T47D (cell line): ENCODE measurements at regions not wholly inside any gene's neighbourhood (a gene's known extent, or its start where the extent isn't known, plus 50 kb on each side); places are given as distances from the start of the nearest gene placed in this dataset.
"Not testable (repeated sequence)": the region's sequence is repeated elsewhere in the genome, so short reads cannot be mapped to it uniquely, and the experiment has no call there.

Experiments
- DNase-seq, 2 experiments: peaks; one replicate each; pipeline versions ENCODE4 v3.0.0 to v3.0.0-alpha.2; 2011 to 2012; ENCODE audit warnings: low read depth in 1 of 2, low spot score in 1 of 2
- JUND ChIP-seq: IDR thresholded peaks from 2 replicates; pipeline ENCODE4 v1.6.1; 2012; ENCODE audit warnings: low read depth
- in situ Hi-C: cut with HindIII; loops from 2 replicates; pipeline ENCODE4 v1.10.0; 2016; ENCODE audit warnings: low sequenced_read_pairs, low pct_unique_long_range_greater_than_20kb

DNA sequence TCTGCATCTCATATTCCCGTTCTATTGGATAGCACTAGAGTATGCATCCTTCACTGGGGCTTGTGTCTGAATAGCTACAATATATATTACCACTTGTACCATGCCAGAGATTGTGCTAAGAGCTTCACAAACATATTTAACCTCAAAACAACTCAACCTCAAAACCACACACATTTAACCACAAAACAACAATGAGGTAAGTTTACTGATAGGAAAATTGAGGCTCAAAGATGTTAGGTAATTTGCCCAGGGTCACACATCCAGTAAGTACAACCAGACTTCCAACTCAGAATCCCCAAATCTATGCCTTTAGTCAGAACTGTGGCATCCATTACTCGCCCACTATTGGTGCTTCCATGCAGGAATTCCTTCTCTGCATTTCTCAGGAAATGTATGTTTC, 220.0 kb downstream of the FAM43A start:
- in situ Hi-C loops: no loop called here
- peak in 1 of 2 experiments; percentile 35 for DNase-seq
- TF ChIP-seq JUND: no peak

DNA sequence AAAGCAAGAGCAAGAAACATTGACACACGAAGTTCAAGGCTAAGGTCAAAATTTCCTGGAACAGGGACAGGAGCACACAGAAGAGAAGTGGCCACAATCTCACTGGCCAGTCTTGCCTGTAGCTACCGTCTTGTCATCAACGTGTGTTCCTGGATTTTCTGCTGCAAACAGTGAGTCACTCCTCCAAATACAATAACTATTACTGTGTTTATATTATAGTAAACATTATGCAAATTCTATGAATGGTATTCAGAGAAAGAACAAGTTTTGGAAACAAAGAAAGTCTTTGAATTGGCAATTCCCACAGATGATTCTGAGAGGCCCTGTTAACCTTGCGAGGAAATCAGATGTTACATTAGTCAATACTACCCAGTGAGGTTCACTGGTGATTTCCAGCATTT, 220.5 kb downstream of the FAM43A start:
- in situ Hi-C loops: no loop called here
- peak; percentile 31 to 73 for DNase-seq
- TF ChIP-seq JUND: peak; percentile 37; the same call in 1 of the 2 replicates

DNA sequence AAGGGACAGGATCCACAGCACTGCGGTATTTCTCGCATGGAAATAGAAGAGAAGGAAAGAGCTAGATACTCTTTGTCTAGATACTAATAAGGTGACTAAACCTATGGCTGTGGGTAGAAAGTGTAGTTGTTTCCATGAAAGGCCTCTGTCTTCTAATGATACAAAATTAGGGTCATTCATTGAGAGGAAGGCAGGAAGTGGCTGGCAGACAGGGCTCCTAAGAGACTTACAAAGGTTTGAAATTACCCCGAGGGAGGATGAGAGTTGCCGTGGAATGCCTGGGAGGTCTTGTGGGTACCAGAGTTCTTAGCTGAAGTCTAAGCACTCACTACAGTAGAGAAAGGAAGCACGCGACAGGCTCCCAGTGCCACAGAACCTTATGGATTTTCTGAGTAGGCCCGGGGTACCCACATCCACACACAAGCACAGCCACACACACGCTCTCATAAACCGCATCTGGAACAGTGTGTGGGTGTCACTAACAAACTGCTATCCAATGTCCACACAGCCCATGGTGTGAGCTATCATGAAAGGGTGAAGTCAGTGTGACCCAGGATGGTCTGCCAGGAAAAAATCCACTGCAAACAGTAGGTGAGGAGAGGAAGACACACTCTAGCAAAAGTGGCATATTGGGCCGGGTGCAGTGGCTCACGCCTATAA, 221.4 kb downstream of the FAM43A start:
- DNase-seq: no peak
- in situ Hi-C loops: no loop called here
- TF ChIP-seq JUND: no peak

DNA sequence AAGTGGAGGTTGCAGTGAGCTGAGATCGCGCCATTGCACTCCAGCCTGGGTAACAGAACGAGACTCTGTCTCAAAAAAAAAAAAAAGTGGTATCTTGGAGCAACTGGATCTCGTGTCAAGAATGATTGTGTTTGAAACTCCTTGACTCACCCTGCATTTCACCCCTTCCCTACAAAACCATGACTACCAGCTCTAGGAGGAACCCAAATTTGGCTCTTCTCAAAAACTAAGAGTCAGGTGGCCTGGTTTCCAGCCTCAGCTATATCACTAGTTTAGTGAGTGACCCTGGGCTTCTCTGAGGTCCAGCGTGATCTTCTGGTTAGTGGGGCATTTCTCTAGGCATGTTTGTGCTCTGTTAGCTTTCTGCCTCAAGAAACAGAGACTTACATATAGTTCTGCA, 222.1 kb downstream of the FAM43A start:
- no peak for DNase-seq
- in situ Hi-C loops: no loop called here

DNA sequence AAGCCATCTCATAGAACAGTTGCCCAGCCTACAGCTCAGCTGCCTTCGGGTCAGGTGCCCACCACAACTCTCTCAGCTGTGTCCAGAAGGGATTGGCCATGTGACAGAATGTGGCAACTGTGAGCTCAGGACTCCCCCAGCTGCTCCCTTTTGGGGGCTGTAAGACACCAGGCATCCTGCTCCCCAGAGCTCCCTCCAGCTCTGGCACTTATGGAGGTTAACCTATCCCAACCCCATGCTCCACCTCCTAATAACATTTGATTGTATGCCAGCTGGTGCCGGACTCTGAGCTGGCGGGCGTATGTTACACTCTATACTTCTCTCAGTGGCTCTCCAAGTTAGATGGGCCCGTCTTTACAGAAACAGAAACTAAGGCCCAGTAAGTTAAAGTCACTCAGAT, 222.8 kb downstream of the FAM43A start:
- in situ Hi-C loops: no loop called here
- no peak for DNase-seq
- TF ChIP-seq JUND: no peak

More for the DNA sequence above, 222.1 kb downstream of the FAM43A start:
- TF ChIP-seq JUND: no peak

DNA sequence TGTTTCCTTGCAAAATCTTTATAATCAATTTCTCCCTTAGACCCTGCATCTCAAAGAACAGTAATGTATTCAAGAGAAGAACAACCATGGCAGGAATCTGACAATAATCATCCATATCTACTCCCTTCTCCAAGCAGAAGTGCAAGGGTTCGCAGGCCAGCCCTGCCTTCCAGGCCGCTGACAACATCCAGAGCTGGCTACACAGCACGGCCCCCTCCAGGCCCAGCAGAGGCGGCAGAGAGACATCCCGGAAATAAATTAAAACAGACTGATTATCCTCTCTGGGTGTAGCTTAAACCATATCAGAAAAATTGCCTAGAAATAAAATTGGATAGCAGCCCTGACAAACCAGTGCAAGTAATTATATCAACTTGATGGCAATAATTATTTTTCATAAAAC, 223.3 kb downstream of the FAM43A start:
- in situ Hi-C loops: no loop called here
- no peak for TF ChIP-seq JUND
- DNase-seq: no peak

DNA sequence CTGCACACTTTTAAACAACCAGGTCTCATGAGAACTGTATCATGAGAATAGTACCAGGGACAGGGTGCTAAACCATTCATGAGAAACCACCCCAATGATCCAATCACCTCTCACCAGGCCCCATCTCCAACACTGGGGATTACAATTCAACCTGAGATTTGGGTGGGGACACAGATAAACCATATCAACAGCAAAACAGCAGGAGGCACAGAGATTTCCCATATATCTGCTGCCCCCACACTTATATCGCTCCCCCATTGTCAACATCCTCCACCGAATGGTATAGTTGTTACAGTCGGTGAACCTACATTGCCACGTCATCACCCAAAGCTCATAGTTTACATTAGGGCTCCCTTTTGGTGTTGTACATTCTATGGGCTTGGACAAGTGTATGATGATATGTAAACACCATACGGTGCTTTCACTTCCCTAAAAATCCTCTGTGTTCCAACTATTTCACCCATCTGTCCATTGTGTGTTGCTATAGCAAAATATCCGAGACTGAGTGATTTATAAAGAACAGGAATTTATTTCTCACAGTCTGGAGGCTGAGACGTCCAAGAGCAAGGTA, 224.8 kb downstream of the FAM43A start:
- TF ChIP-seq JUND: no peak
- in situ Hi-C loops: no loop called here
- no peak for DNase-seq

DNA sequence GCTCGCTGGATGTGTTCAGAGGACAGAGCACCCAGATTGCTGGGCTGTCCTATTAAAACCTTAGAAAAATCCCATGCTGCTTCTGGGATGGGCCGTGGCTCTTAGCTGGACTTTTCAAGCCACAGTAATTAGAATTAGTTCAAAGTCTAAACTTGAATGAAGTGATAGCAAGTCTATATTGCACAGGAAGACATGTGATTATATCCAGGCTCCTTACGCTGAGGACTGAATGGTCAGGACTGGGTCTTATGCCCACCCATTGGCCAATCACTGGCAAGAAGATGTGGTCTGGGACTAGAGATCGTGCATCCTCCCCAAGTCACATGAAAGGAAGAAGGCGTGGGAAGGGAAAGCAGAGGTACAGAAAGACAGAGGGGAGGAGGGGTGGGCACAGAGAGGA, 227.6 kb downstream of the FAM43A start:
- DNase-seq: no peak
- in situ Hi-C loops: no loop called here
- no peak for TF ChIP-seq JUND

DNA sequence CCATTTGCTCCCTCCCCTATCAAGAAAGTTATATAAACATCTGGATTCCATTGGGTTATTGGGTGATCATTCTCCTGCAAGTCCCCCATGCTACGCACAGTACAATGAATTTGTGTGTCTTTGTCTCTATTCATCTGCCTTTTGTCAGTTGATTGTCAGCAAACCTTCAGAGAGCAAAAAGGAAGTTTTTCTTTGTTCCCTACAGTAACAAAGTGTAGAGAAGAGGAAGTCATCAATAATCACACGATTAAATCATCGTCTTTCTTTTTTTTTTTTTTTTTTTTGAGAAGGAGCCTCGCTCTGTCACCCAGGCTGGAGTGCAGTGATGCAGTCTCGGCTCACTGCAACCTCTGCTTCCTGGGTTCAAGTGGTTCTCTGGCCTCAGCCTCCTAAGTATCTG, 239.2 kb downstream of the FAM43A start:
- in situ Hi-C loops, DNase-seq: not testable (repeated sequence)

DNA sequence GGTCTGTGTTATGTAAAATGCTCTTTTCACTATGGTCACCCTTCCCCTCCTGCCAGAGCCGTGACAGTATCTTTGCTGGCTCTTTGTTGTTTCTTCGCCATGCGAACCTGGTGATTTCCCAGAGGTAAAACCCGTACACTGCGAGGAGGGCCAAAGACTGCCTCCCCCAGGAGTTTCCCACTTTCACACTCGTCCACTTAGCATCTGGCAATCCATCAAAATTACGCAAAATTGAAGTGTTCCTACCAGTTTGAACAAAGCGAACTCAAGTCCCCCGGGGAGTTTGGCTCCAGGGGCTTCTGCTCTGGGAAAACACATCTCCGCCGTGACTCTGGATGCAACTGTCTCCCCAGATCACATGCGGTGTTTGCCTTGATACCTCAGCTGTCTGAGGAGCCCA, 239.9 kb downstream of the FAM43A start:
- no peak for DNase-seq
- TF ChIP-seq JUND: no peak
- in situ Hi-C loops: no loop called here

DNA sequence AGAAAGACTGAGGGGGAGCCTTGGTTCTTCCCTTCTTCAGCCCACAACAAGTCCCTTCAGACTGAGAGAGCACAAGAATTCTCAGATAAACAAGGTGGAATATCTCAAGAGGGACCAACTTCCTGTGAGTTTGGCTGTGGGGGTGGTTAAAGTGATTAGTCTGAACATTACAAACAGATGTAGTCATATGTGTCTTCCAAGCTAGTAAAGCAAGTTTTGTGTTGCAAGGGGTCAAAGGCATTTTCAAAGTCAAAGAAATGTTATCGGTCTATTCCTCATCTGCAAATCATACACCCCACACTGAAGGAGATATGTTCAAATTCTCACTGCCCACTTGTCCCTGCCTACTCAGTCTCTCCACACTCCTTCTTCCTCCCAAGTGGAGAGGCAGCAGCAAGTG, 242.5 kb downstream of the FAM43A start:
- no peak for DNase-seq
- in situ Hi-C loops: no loop called here
- no peak for TF ChIP-seq JUND

DNA sequence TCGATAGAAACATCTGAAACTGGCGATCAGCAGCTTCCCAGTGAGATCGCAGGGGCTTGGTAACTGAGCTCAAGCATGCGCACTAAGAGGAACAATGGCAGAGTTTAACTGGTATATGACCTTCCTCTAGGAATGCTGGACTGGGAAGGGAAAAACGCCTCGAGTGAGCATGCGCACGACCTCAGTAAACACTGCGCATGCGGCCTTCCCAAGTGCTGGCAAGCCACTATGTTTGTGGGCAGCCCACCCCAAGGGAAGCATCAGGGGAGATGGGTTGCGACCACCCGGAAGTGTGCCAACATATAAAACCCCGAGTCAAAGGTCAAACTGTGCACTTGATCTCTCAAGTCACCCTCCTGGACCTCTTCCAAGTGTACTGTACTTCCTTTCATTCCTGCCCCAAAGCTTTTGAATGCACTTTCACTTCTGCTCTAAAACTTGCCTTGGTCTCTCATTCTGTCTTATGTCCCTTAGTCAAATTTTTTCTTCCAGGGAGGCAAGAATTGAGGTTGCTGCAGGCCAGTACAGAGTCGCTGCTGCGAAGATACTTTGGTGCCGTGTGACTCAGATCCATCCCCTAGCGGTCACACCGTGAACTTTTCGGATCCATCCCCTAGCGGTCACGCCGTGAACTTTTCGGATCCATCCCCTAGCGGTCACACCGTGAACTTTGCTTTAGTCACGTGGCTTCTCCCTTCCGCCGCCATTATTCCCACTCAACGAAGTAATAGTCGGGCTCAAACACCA, 243.3 kb downstream of the FAM43A start:
- TF ChIP-seq JUND: no peak
- no peak for DNase-seq
- in situ Hi-C loops: no loop called here

DNA sequence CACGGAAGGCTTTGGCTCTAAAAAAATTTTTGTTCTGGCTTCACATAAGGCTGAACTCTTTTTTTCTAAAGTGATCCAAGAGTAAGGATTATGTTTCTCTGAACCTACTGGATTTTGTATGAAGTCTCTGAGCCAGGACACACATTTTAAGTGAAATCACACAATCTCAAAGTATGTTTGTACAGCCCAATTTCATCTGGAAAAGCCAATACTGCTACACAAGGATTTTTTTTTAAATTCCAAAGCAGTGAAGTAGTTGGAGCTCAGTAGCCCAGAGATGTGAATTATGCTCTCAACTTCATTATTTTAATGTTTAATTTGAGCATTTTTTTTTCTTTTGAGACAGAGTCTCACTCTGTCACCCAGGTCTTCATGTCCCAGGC, 243.9 kb downstream of the FAM43A start:
- no peak for DNase-seq
- TF ChIP-seq JUND: no peak
- in situ Hi-C loops: no loop called here
